ENCODE measurements at regions not wholly inside any gene's neighbourhood (a gene's known extent, or its start where the extent isn't known, plus 50 kb on each side); places are given as distances from the start of the nearest gene placed in this dataset.

- DNase-seq, result no peak
Observed at GRCh38 chr2:24439971-24440340, 51.1 kb upstream of the NCOA1 start.

GRCh38 chr2:24439280-24439970 is 51.6 kb upstream of the NCOA1 start:
- no peak for DNase-seq

- DNase-seq, result no peak
Observed at GRCh38 chr2:24438106-24438505, 52.9 kb upstream of the NCOA1 start.

GRCh38 chr2:24435391-24436316 is 55.4 kb upstream of the NCOA1 start:
- peak; percentile 89 for DNase-seq

GRCh38 chr2:24434541-24434940 is 56.5 kb upstream of the NCOA1 start:
- DNase-seq, result peak; percentile 82

GRCh38 chr2:24432735-24433134 is 58.3 kb upstream of the NCOA1 start:
- no peak for DNase-seq

- no peak for DNase-seq
Observed at GRCh38 chr2:24432121-24432520, 58.9 kb upstream of the NCOA1 start.

- no peak for DNase-seq
Observed at GRCh38 chr2:24429197-24430074, 61.6 kb upstream of the NCOA1 start.

- no peak for DNase-seq
Observed at GRCh38 chr2:24424387-24424786, 64.1 kb upstream of the ITSN2 start.

GRCh38 chr2:24423095-24423494 is 62.8 kb upstream of the ITSN2 start:
- no peak for DNase-seq

GRCh38 chr2:24421668-24422067 is 61.3 kb upstream of the ITSN2 start:
- DNase-seq, result no peak

- no peak for DNase-seq
Observed at GRCh38 chr2:24420373-24420772, 60.0 kb upstream of the ITSN2 start.

GRCh38 chr2:24418166-24418841 is 58.0 kb upstream of the ITSN2 start:
- DNase-seq, result no peak

GRCh38 chr2:24412812-24413211 is 52.5 kb upstream of the ITSN2 start:
- no peak for DNase-seq

GRCh38 chr2:24411488-24412151 is 51.3 kb upstream of the ITSN2 start:
- no peak for DNase-seq

GRCh38 chr2:24410976-24411375 is 50.6 kb upstream of the ITSN2 start:
- no peak for DNase-seq

- DNase-seq, result peak; percentile 67
Observed at GRCh38 chr2:24409700-24410556, 49.6 kb upstream of the ITSN2 start.

Measured in left hindlimb (tissue), 1 donor.